ENCODE measurements at regions not wholly inside any gene's neighbourhood (a gene's known extent, or its start where the extent isn't known, plus 50 kb on each side); places are given as distances from the start of the nearest gene placed in this dataset.

DNA sequence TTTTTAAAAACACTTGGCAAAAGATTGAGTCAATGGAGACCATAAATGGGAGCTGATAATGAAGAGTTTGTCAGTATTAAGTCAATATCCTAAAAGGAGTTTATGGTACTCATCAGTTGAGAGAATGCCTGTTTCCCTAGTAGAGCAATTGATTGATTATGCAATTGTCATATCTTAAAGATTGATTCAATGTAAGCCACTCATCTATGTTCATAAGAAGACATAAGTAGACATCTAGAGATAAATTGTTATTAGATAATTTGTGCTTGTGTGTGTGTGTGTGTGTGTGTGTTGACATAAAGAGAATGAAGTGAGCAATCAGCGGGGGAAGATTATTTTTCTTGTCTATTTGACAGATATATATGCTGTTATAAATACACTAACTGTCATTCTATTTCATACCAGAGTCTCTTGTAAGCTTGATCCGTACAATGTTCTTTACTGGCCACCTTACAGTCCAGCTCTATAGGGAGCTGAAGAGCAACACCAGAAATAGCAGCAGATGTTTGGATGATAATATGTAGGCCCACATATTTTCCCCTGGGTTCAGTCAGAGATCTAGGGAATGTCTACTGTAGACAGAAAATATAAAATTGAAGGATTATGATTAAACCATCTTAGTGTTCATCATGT lies 848.6 kb upstream of the EPHA6 start:
- Histone ChIP-seq H3K9me3 (ENCODE audit: low read depth, low read length) (no peaks in the 10 kb centered on the region), H3K36me3 (ENCODE audit: insufficient read depth, low read length) (no peaks in the 10 kb centered on the region)
- TF ChIP-seq CTCF (IDR thresholded peaks at IDR 0.05; ENCODE audit: extremely low read depth, low read depth, low read length) = no peak

DNA sequence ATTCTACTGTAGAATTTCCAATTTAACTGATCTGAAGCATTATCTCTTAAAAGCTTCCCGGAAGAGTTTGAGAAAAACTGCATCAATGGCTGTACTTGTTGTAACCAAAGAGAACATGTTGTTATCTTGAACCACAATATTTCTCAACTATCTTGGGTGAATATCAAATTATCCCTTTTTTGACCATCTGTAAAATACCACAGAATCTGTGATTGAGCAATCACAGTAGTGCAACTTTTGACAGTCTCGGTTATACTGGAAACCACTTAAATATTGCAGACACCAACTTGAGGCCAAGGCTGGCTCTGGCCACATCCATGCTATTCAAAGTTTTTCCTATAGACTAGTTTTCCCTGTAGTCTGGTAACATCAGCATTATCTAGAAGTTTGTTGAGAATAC lies 842.8 kb upstream of the EPHA6 start:
- no peaks in the 10 kb centered on the region for H3K9me3 ChIP-seq (ENCODE audit: low read depth, low read length)
- H3K27me3 ChIP-seq (ENCODE audit: insufficient read depth, low read length) = no peaks in the 10 kb centered on the region
- no peak overlapping the region for H2AFZ ChIP-seq (ENCODE audit: low read length)
- no peak for TF ChIP-seq CTCF (IDR thresholded peaks at IDR 0.05; ENCODE audit: extremely low read depth, low read depth, low read length)
- no peaks in the 10 kb centered on the region for H3K4me1 ChIP-seq (ENCODE audit: insufficient read depth, low read length)
- no peak overlapping the region for H3K27ac ChIP-seq (ENCODE audit: low read depth, low read length)
- no peak for DNase-seq (ENCODE audit: insufficient read length, low spot score, missing footprints)
- no peak overlapping the region for H3K4me2 ChIP-seq (ENCODE audit: insufficient read depth, low read length)
- no peaks in the 10 kb centered on the region for H3K79me2 ChIP-seq (ENCODE audit: insufficient read depth, low read length)
- H4K20me1 ChIP-seq (ENCODE audit: insufficient read depth, low read length) = no peaks in the 10 kb centered on the region
- H3K4me3 ChIP-seq (ENCODE audit: insufficient read depth, low read length) = no peak overlapping the region
- no peaks in the 10 kb centered on the region for H3K36me3 ChIP-seq (ENCODE audit: insufficient read depth, low read length)

More for the DNA sequence above, 848.6 kb upstream of the EPHA6 start:
- Histone ChIP-seq H3K4me2 (ENCODE audit: insufficient read depth, low read length) (no peak overlapping the region), H3K27me3 (ENCODE audit: insufficient read depth, low read length) (no peaks in the 10 kb centered on the region), H3K4me1 (ENCODE audit: insufficient read depth, low read length) (no peaks in the 10 kb centered on the region), H3K4me3 (ENCODE audit: insufficient read depth, low read length) (no peak overlapping the region), H2AFZ (ENCODE audit: low read length) (no peak overlapping the region), H4K20me1 (ENCODE audit: insufficient read depth, low read length) (no peaks in the 10 kb centered on the region), H3K79me2 (ENCODE audit: insufficient read depth, low read length) (no peaks in the 10 kb centered on the region), H3K27ac (ENCODE audit: low read depth, low read length) (no peak overlapping the region)
- DNase-seq (ENCODE audit: insufficient read length, low spot score, missing footprints) = no peak

DNA sequence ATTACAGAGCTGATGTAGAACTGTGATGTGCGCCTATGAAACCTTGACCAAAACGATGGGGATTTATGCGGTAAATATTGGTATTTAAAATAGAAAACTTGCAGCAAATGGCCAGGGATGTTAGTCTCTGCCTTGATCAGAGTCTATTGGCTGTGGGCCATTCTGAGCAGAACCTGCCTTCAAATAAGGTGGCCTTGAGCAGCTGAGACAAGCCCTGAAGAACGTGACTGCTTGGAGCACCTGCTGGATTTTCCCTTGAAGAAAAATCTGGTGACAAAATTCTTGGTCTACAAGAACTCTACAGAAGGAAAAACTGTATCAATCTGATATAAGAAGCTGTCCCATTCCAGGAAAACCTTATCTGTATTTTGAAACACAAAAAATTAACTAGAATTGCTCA lies 820.1 kb upstream of the EPHA6 start:
- H3K4me1 ChIP-seq (ENCODE audit: insufficient read depth, low read length) = no peaks in the 10 kb centered on the region
- no peak overlapping the region for H3K4me2 ChIP-seq (ENCODE audit: insufficient read depth, low read length)
- no peak overlapping the region for H3K27ac ChIP-seq (ENCODE audit: low read depth, low read length)
- H3K79me2 ChIP-seq (ENCODE audit: insufficient read depth, low read length) = no peaks in the 10 kb centered on the region
- H4K20me1 ChIP-seq (ENCODE audit: insufficient read depth, low read length) = no peaks in the 10 kb centered on the region
- no peak for DNase-seq (ENCODE audit: insufficient read length, low spot score, missing footprints)
- no peak overlapping the region for H2AFZ ChIP-seq (ENCODE audit: low read length)
- no peaks in the 10 kb centered on the region for H3K36me3 ChIP-seq (ENCODE audit: insufficient read depth, low read length)
- H3K9me3 ChIP-seq (ENCODE audit: low read depth, low read length) = no peaks in the 10 kb centered on the region
- no peaks in the 10 kb centered on the region for H3K27me3 ChIP-seq (ENCODE audit: insufficient read depth, low read length)
- no peak overlapping the region for H3K4me3 ChIP-seq (ENCODE audit: insufficient read depth, low read length)
- TF ChIP-seq CTCF (IDR thresholded peaks at IDR 0.05; ENCODE audit: extremely low read depth, low read depth, low read length) = no peak

GRCh38 chr3:96000966-96001365 lies 813.4 kb upstream of the EPHA6 start:
- TF ChIP-seq CTCF (IDR thresholded peaks at IDR 0.05; ENCODE audit: extremely low read depth, low read depth, low read length) = no peak
- no peak overlapping the region for H3K4me3 ChIP-seq (ENCODE audit: insufficient read depth, low read length)
- H3K4me2 ChIP-seq (ENCODE audit: insufficient read depth, low read length) = no peak overlapping the region
- H3K79me2 ChIP-seq (ENCODE audit: insufficient read depth, low read length) = no peaks in the 10 kb centered on the region
- no peaks in the 10 kb centered on the region for H3K9me3 ChIP-seq (ENCODE audit: low read depth, low read length)
- H3K36me3 ChIP-seq (ENCODE audit: insufficient read depth, low read length) = no peaks in the 10 kb centered on the region
- DNase-seq (ENCODE audit: insufficient read length, low spot score, missing footprints) = no peak
- H3K27ac ChIP-seq (ENCODE audit: low read depth, low read length) = no peak overlapping the region
- no peaks in the 10 kb centered on the region for H3K4me1 ChIP-seq (ENCODE audit: insufficient read depth, low read length)
- H4K20me1 ChIP-seq (ENCODE audit: insufficient read depth, low read length) = no peaks in the 10 kb centered on the region
- no peak overlapping the region for H2AFZ ChIP-seq (ENCODE audit: low read length)
- H3K27me3 ChIP-seq (ENCODE audit: insufficient read depth, low read length) = no peaks in the 10 kb centered on the region

Measured in osteoblast (primary cell).